Mucosa of descending colon (tissue), 3 donors: ENCODE measurements at regions not wholly inside any gene's neighbourhood (a gene's known extent, or its start where the extent isn't known, plus 50 kb on each side); places are given as distances from the start of the nearest gene placed in this dataset.

Experiments
- ATAC-seq: fragments of 200-7000 bp; cut with Tn5 transposase; one replicate; pipeline ENCODE4 v1.9.1; 2020; ENCODE audit warnings: mild to moderate bottlenecking, moderate library complexity
- DNase-seq, 3 donors: peaks; one replicate each; pipeline ENCODE4 v3.0.0-alpha.2; 2020
- H3K36me3 ChIP-seq: fragments of 200-600 bp; one replicate; pipeline ENCODE4 v1.8.0; 2021; ENCODE audit warnings: low read depth, mild to moderate bottlenecking
- H3K4me1 ChIP-seq: fragments of 200-600 bp; one replicate; pipeline ENCODE4 v1.8.0; 2021; ENCODE audit warnings: low read depth, mild to moderate bottlenecking
- H3K4me3 ChIP-seq: fragments of 200-600 bp; one replicate; pipeline ENCODE4 v1.8.0; 2021; ENCODE audit warnings: mild to moderate bottlenecking
- H3K9me3 ChIP-seq: fragments of 200-600 bp; one replicate; pipeline ENCODE4 v1.8.0; 2021; ENCODE audit warnings: mild to moderate bottlenecking
- CTCF ChIP-seq: fragments of 200-600 bp; IDR thresholded peaks from one replicate; pipeline ENCODE4 v1.8.0; 2022; ENCODE audit warnings: antibody characterized with exemption, mild to moderate bottlenecking
- intact Hi-C, 2 donors: fragments of 100-400 bp; cut with DNase I in 1 of 2; cut with micrococcal nuclease in 1 of 2; formaldehyde crosslinking; loops; one replicate each; pipeline versions ENCODE4 v1.11.0 to v1.11.1; 2022; cut with DNase I, micrococcal nuclease
- donor health status: DM: no; HTN: no; CAD: no; lungs with moderate emphysema.
- donor health status: DM: no; HTN: no; CAD: no.
- donor health status: DM: no; HTN: yes; CAD: no.

DNA sequence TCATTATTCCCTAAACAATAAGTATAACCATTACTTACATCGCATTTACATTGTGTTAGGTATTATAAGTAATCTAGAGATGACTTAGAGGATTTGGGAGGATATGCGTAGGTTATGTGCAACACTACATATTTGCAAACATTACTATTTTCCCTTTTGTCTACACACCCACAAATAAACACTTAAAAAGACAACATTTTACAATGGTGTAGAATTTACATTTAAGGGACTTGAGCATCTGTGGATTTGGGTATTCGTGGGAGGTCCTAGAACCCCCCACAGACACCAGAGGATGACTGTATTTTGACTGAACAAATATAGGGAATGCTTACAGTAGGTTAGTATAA lies 220.2 kb upstream of the MYO3A start:
- H3K9me3 ChIP-seq: no peaks in the 10 kb centered on the region
- DNase-seq (no peak), ATAC-seq (no peak)
- no peak for TF ChIP-seq CTCF
- no peak overlapping the region for H3K4me3 ChIP-seq
- intact Hi-C loops: no loop called here
- H3K4me1 ChIP-seq: no peaks in the 10 kb centered on the region
- H3K36me3 ChIP-seq: no peaks in the 10 kb centered on the region

GRCh38 chr10:25724241-25724640 lies 209.8 kb upstream of the MYO3A start:
- no peak for ATAC-seq
- Histone ChIP-seq H3K4me3 (no peak overlapping the region), H3K9me3 (no peaks in the 10 kb centered on the region), H3K4me1 (no peaks in the 10 kb centered on the region), H3K36me3 (no peaks in the 10 kb centered on the region)
- intact Hi-C loops: loop anchor here in 1 of 2 donors (10.0 kb wide), 1 partner anchor 831 kb away; no protein-coding TSS in a partner anchor
- DNase-seq: no peak
- no peak for TF ChIP-seq CTCF

- TF ChIP-seq CTCF: peak; percentile 39
- peak in 1 of 3 donors; percentile 64 for DNase-seq
- intact Hi-C loops: loop anchor here in 1 of 2 donors (10.0 kb wide), 1 partner anchor 829 kb away; no protein-coding TSS in a partner anchor
- Histone ChIP-seq H3K36me3 (no peaks in the 10 kb centered on the region), H3K4me3 (no peak overlapping the region), H3K9me3 (no peaks in the 10 kb centered on the region), H3K4me1 (no peaks in the 10 kb centered on the region)
- ATAC-seq: no peak
These were observed 207.9 kb upstream of the MYO3A start for GRCh38 chr10:25725917-25726716.

- intact Hi-C loops: no loop called here
- H3K9me3 ChIP-seq: no peaks in the 10 kb centered on the region
These were observed 195.3 kb upstream of the MYO3A start for GRCh38 chr10:25738776-25739175.

GRCh38 chr10:25743832-25744231 lies 190.2 kb upstream of the MYO3A start:
- Histone ChIP-seq H3K4me3 (no peak overlapping the region), H3K36me3 (no peaks in the 10 kb centered on the region), H3K9me3 (no peaks in the 10 kb centered on the region), H3K4me1 (no peaks in the 10 kb centered on the region)
- TF ChIP-seq CTCF: no peak
- ATAC-seq (no peak), DNase-seq (no peak)
- intact Hi-C loops: no loop called here

More at GRCh38 chr10:25738776-25739175, 195.3 kb upstream of the MYO3A start:
- ATAC-seq (no peak), DNase-seq (no peak)
- Histone ChIP-seq H3K4me3 (no peak overlapping the region), H3K4me1 (no peaks in the 10 kb centered on the region), H3K36me3 (no peaks in the 10 kb centered on the region)
- no peak for TF ChIP-seq CTCF
